GM21515 (cell line): ENCODE measurements at regions not wholly inside any gene's neighbourhood (a gene's known extent, or its start where the extent isn't known, plus 50 kb on each side); places are given as distances from the start of the nearest gene placed in this dataset.
"Not testable (repeated sequence)": the region's sequence is repeated elsewhere in the genome, so short reads cannot be mapped to it uniquely, and the experiment has no call there.

Source experiments
- ATAC-seq: cut with Tn5 transposase; IDR thresholded peaks from one replicate; pipeline ENCODE4 v1.9.1; 2021; ENCODE audit not compliant: unreplicated experiment

GRCh38 chr9:40097992-40098391, 742.5 kb downstream of the SPATA31A1 start:
- not testable (repeated sequence) for ATAC-seq

- ATAC-seq, result not testable (repeated sequence)
These were observed 750.7 kb downstream of the SPATA31A1 start for GRCh38 chr9:40106003-40106782.

GRCh38 chr9:40106783-40107248, 751.3 kb downstream of the SPATA31A1 start:
- ATAC-seq, result not testable (repeated sequence)

- ATAC-seq, result not testable (repeated sequence)
These were observed 751.8 kb downstream of the SPATA31A1 start for GRCh38 chr9:40107251-40107650.

- ATAC-seq, result not testable (repeated sequence)
These were observed 753.0 kb downstream of the SPATA31A1 start for GRCh38 chr9:40108465-40108864.

- not testable (repeated sequence) for ATAC-seq
These were observed 755.3 kb downstream of the SPATA31A1 start for GRCh38 chr9:40110751-40111150.

- not testable (repeated sequence) for ATAC-seq
These were observed 756.1 kb downstream of the SPATA31A1 start for GRCh38 chr9:40111571-40111970.

GRCh38 chr9:40130598-40130997, 775.1 kb downstream of the SPATA31A1 start:
- not testable (repeated sequence) for ATAC-seq

- peak; percentile 81 for ATAC-seq
These were observed 813.7 kb downstream of the SPATA31A1 start for GRCh38 chr9:40169204-40169603.

- not testable (repeated sequence) for ATAC-seq
These were observed 817.8 kb downstream of the SPATA31A1 start for GRCh38 chr9:40173316-40173715.

GRCh38 chr9:40174035-40174434, 818.6 kb downstream of the SPATA31A1 start:
- ATAC-seq, result not testable (repeated sequence)

GRCh38 chr9:40177403-40177802, 821.9 kb downstream of the SPATA31A1 start:
- not testable (repeated sequence) for ATAC-seq

GRCh38 chr9:40191403-40191802, 835.9 kb downstream of the SPATA31A1 start:
- not testable (repeated sequence) for ATAC-seq

- ATAC-seq, result not testable (repeated sequence)
These were observed 836.7 kb downstream of the SPATA31A1 start for GRCh38 chr9:40192162-40192561.

- not testable (repeated sequence) for ATAC-seq
These were observed 840.8 kb downstream of the SPATA31A1 start for GRCh38 chr9:40196165-40196714.

GRCh38 chr9:40196803-40197202, 841.3 kb downstream of the SPATA31A1 start:
- ATAC-seq, result not testable (repeated sequence)

- ATAC-seq, result not testable (repeated sequence)
These were observed 866.2 kb downstream of the SPATA31A1 start for GRCh38 chr9:40221596-40222233.

GRCh38 chr9:40222617-40223200, 867.2 kb downstream of the SPATA31A1 start:
- not testable (repeated sequence) for ATAC-seq

- not testable (repeated sequence) for ATAC-seq
These were observed 867.9 kb downstream of the SPATA31A1 start for GRCh38 chr9:40223353-40223752.
